Heart left ventricle (tissue), 16 donors: ENCODE measurements at regions not wholly inside any gene's neighbourhood (a gene's known extent, or its start where the extent isn't known, plus 50 kb on each side); places are given as distances from the start of the nearest gene placed in this dataset.

Experiments
- ATAC-seq, 4 donors: fragments of 200-7000 bp; cut with Tn5 transposase; one replicate each; pipeline ENCODE4 v1.9.1; 2020 to 2022; ENCODE audit warnings: moderate library complexity in 4 of 4, mild to moderate bottlenecking in 3 of 4, moderate number of reproducible peaks in 1 of 4
- DNase-seq, 5 donors: peaks; one replicate each; pipeline ENCODE4 v3.0.0-alpha.2; 2020
- H3K27ac ChIP-seq, 12 donors: fragments of 200-600 bp; sonication (generic) in 4 of 12; one replicate each; pipeline versions ENCODE4 v1.5.0 to v1.8.0; 2016 to 2022; ENCODE audit warnings: mild to moderate bottlenecking in 2 of 12
- H3K27me3 ChIP-seq, 9 donors: fragments of 200-600 bp; sonication (generic) in 2 of 9; one replicate each; pipeline versions ENCODE4 v1.5.1 to v1.8.0; 2016 to 2022; ENCODE audit warnings: mild to moderate bottlenecking in 3 of 9
- H3K36me3 ChIP-seq, 9 donors: fragments of 200-600 bp; sonication (generic) in 2 of 9; one replicate each; pipeline versions ENCODE4 v1.5.0 to v1.8.0; 2018 to 2022; ENCODE audit warnings: mild to moderate bottlenecking in 2 of 9
- H3K4me1 ChIP-seq, 12 donors: fragments of 200-600 bp; sonication (generic) in 4 of 12; one replicate each; pipeline versions ENCODE4 v1.5.0 to v1.8.0; 2016 to 2022; ENCODE audit warnings: mild to moderate bottlenecking in 3 of 12
- H3K4me3 ChIP-seq, 12 donors: fragments of 200-600 bp; sonication (generic) in 4 of 12; one replicate each; pipeline versions ENCODE4 v1.5.0 to v1.8.0; 2017 to 2022; ENCODE audit warnings: mild to moderate bottlenecking in 9 of 12, moderate library complexity in 4 of 12
- H3K9me3 ChIP-seq, 12 donors: fragments of 200-600 bp; sonication (generic) in 4 of 12; one replicate each; pipeline versions ENCODE4 v1.5.0 to v1.8.0; 2016 to 2022; ENCODE audit warnings: mild to moderate bottlenecking in 1 of 12
- CTCF ChIP-seq, 12 donors: fragments of 200-600 bp; sonication (generic) in 4 of 12; IDR thresholded peaks; one replicate each; pipeline versions ENCODE4 v1.5.0 to v1.8.0; 2018 to 2022; ENCODE audit warnings: antibody characterized with exemption in 12 of 12, mild to moderate bottlenecking in 5 of 12
- POLR2A ChIP-seq, 2 donors: fragments of 450-650 bp; IDR thresholded peaks; one replicate each; pipeline ENCODE4 v1.6.1; 2017; ENCODE audit warnings: antibody characterized with exemption in 2 of 2, mild to moderate bottlenecking in 2 of 2, moderate library complexity in 2 of 2
- WGBS, 4 donors: extraction: QIAGEN DNeasy Blood & Tissue Kit in 2 of 4; methylation state at CpG; one replicate each; pipeline versions ENCODE4 v1.1.5 to v1.1.7; 2013 to 2018; 5-methylcytosine and 5-hydroxymethylcytosine counted together
- intact Hi-C, 10 donors: fragments of 100-400 bp; cut with DNase I; formaldehyde crosslinking; loops; one replicate each; pipeline versions ENCODE4 v1.11.1 to v1.14.2; 2022
- donor health status: ischemic (EF 13 %, LVEDD 7.1; RV severe dilation, severe dysfunction).
- donor health status: healthy with polysubstance abuse.
- donor health status: DM: no; HTN: yes; CAD: no.
- donor health status: DM: no; HTN: no; CAD: no.
- donor health status: ischemic (EF 25% LVEDD 6.9; RV normal size, moderate dysfunction).
- donor health status: ischemic (EF 25% LVEDD 5.7; RV mildly dilated, moderate dysfunction).
- donor health status: healthy.
- donor health status: DM: yes; HTN: yes; CAD: no.
- donor health status: ischemic (EF 35%, LVEDD 5.7; RV mildly dilated, moderate dysfunction).
- donor health status: nonischemic (EF 11% LVEDD 7.7; RV severe dilation, severe dysfunction).
- donor health status: DM: yes; HTN: yes; CAD: no.
- donor health status: PGD.
- donor health status: ischemic (EF 29% LVEDD 5.4; RV normal size, mild dysfunction).
- donor health status: nonischemic (EF 23%, LVEDD 6.1; RV moderate dilation, normal function).

DNA sequence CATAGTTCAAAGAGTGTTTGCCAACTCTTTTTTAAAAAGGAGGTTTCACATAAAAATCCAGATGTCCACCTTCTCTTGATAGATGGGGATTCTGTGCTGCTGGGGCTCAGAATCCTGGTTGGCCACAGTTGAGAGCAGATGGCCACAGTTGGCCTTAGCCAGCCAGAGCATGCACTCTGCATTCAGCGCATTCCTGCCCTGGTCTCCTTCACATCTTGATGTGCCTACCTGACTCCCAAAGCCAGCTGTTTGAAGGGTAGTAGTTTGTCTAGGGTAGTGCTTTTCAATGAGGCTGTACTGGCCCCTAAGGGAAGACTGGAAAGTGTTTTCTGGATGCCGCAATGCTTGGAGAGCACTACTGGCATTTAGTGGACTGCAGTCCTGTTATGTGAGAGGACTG, 208.1 kb upstream of the HDAC9 start:
- 98 to 100% (median 99%) methylated on average over 2 of the region's 2 CpGs for WGBS, 4 donors
- Histone ChIP-seq H3K4me3 (no peak overlapping the region), H3K9me3 (no peaks in the 10 kb centered on the region), H3K36me3 (no peaks in the 10 kb centered on the region), H3K27ac (no peak overlapping the region), H3K4me1 (peaks cover 0 to 36% (median 8%) of the 10 kb centered on the region in 12 donors), H3K27me3 (no peaks in the 10 kb centered on the region)
- DNase-seq: no peak
- no peak for ATAC-seq
- intact Hi-C loops: no loop called here
- TF ChIP-seq CTCF (IDR thresholded peaks at IDR 0.05): no peak
- TF ChIP-seq POLR2A (IDR thresholded peaks at IDR 0.05): no peak

DNA sequence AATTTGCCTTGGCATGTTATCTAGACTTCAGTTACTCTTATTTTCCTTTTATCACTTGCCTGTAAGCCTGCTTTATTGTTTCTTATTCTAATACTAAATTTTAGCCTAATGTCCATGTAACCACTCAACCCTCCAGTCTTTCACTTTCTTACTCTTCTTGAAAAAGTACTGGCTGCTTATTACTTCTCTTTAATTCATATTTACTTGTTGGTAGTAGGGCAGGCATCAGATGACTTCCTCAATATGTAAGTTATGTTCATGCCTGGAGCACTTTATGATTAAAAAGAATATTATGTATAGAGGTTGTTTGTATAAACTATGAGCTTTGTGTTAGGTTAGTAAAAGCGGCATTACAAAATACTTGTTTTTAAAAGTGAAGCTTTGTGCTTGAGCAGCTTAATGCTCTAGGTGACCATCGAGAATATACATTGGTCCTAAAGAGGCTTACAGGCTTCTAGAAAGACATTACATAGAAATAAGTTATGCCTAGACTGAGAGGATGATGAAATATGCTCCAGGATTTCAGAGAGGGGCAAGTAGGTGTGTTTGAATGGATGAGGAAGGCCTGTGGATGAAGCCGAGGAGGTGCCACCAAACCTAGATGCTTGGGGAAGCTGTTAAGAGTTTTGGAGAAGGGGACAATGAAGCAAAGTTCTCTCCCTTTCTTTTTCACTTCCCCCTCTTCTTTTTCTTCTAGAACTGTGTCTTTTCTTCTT, 207.1 kb upstream of the HDAC9 start:
- Histone ChIP-seq H3K36me3 (no peaks in the 10 kb centered on the region), H3K4me1 (peaks cover 0 to 42% (median 8%) of the 10 kb centered on the region in 12 donors), H3K4me3 (no peak overlapping the region), H3K9me3 (no peaks in the 10 kb centered on the region), H3K27me3 (no peaks in the 10 kb centered on the region), H3K27ac (no peak overlapping the region)
- intact Hi-C loops: no loop called here
- no peak for DNase-seq
- TF ChIP-seq CTCF (IDR thresholded peaks at IDR 0.05) (no peak), POLR2A (IDR thresholded peaks at IDR 0.05) (no peak)
- ATAC-seq: no peak
- 94 to 97% (median 95%) methylated on average over 3 of the region's 3 CpGs for WGBS, 4 donors

- peak in 2 of 4 donors; percentile 28 for ATAC-seq
- intact Hi-C loops: loop anchor here in 6 of 10 donors (5.0 to 10.0 kb wide), 4 partner anchors 65 to 227 kb away; no protein-coding TSS in a partner anchor
- WGBS, 4 donors: 14 to 15% (median 14%) methylated on average over 4 of the region's 4 CpGs
- DNase-seq: no peak
- TF ChIP-seq POLR2A (IDR thresholded peaks at IDR 0.05) (no peak), CTCF (IDR thresholded peaks at IDR 0.05) (no peak)
- Histone ChIP-seq H3K4me3 (peak overlapping the region in 5 of 12 donors; percentile 24 to 51 (median 29)), H3K27ac (no peak overlapping the region), H3K9me3 (no peaks in the 10 kb centered on the region), H3K4me1 (peaks cover 0 to 50% (median 8%) of the 10 kb centered on the region in 12 donors), H3K36me3 (no peaks in the 10 kb centered on the region), H3K27me3 (no peaks in the 10 kb centered on the region)
Measured at GRCh38 chr7:18289788-18290187, 205.8 kb upstream of the HDAC9 start.

DNA sequence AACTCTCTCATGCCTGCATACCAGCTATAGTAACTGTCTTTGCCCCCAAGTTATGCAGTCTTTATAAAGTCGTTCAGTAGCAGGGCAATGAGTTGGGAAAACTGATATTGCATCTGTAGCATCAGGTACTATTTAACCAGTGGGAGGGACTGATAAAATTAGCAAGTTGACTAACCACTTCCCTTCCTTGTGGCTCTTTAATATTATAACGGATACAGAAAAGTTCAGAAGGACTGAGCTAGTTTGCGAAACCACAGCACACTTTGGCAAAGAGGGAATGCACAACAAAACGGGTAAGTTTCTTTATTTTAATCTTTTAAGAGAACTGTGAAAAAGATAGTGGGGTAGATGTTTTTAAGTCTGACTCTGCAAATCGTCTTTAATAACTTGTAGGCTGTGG, 205.3 kb upstream of the HDAC9 start:
- peaks cover 0 to 54% (median 8%) of the 10 kb centered on the region in 12 donors for H3K4me1 ChIP-seq
- intact Hi-C loops: loop anchor here in 6 of 10 donors (5.0 to 10.0 kb wide), 4 partner anchors 65 to 228 kb away; no protein-coding TSS in a partner anchor
- DNase-seq: no peak
- WGBS, 4 donors: 13 to 17% (median 15%) methylated on average over 5 of the region's 5 CpGs
- H3K27me3 ChIP-seq: no peaks in the 10 kb centered on the region
- TF ChIP-seq POLR2A (IDR thresholded peaks at IDR 0.05) (no peak), CTCF (IDR thresholded peaks at IDR 0.05) (no peak)
- H3K9me3 ChIP-seq: no peaks in the 10 kb centered on the region
- peak overlapping the region in 9 of 12 donors; percentile 5 to 51 (median 26) for H3K4me3 ChIP-seq
- no peaks in the 10 kb centered on the region for H3K36me3 ChIP-seq
- peak overlapping the region in 1 of 12 donors; percentile 27 for H3K27ac ChIP-seq
- peak in 2 of 4 donors; percentile 34 to 41 for ATAC-seq
